IMR-90 (cell line): ENCODE measurements at regions not wholly inside any gene's neighbourhood (a gene's known extent, or its start where the extent isn't known, plus 50 kb on each side); places are given as distances from the start of the nearest gene placed in this dataset.

Experiments
- ATAC-seq: fragments of 200-7000 bp; cut with Tn5 transposase; 2 replicates; pipeline ENCODE4 v1.9.1; 2020; ENCODE audit warnings: low read depth, mild to moderate bottlenecking, moderate library complexity
- BruUV-seq: library from RNA; stranded (reverse); fragments of 400-500 nt; replicated peaks from 2 replicates; lab custom pipeline; 2021; lab: Mats Ljungman, UMichigan
- CTCF ChIA-PET: fragments of 300-600 bp; formaldehyde crosslinking; extraction: SDS; loops from one replicate; lab custom pipeline; 2021; ENCODE audit warnings: antibody characterized with exemption; lab: Yijun Ruan, JAX
- POLR2A ChIA-PET: fragments of 300-600 bp; sonication (Branson Sonifier 250); formaldehyde crosslinking; loops from one replicate; lab custom pipeline; 2022; ENCODE audit warnings: antibody characterized with exemption; ENCODE audit not compliant: unreplicated experiment; lab: Charles Lee
- DNase-seq: peaks from one replicate; pipeline ENCODE4 v3.0.0; 2013
- H2AFZ ChIP-seq: replicated peaks from 2 replicates; pipeline ENCODE3; 2013; ENCODE audit warnings: low read length, mild to moderate bottlenecking; ENCODE audit not compliant: poor library complexity
- H2AK5ac ChIP-seq: 2 replicates; pipeline ENCODE4 v1.6.1; 2013; ENCODE audit warnings: low read depth, low read length, inconsistent platforms
- H2AK9ac ChIP-seq: replicated peaks from 2 replicates; pipeline ENCODE3; 2013; ENCODE audit warnings: mild to moderate bottlenecking, low read depth, low read length, moderate library complexity; ENCODE audit not compliant: poor library complexity
- H2BK120ac ChIP-seq: 2 replicates; pipeline ENCODE4 v1.6.1; 2013; ENCODE audit warnings: low read depth, low read length, inconsistent platforms
- H2BK15ac ChIP-seq: 3 replicates; pipeline ENCODE4 v1.6.1; 2013; ENCODE audit warnings: low read depth, low read length, inconsistent platforms
- H2BK20ac ChIP-seq: 2 replicates; pipeline ENCODE4 v1.6.1; 2013; ENCODE audit warnings: low read depth, mild to moderate bottlenecking, inconsistent platforms, low read length, moderate library complexity
- H2BK5ac ChIP-seq: 2 replicates; pipeline ENCODE4 v1.6.1; 2013; ENCODE audit warnings: mild to moderate bottlenecking, low read depth, low read length, inconsistent platforms; ENCODE audit not compliant: poor library complexity, severe bottlenecking
- H3K14ac ChIP-seq: replicated peaks from 2 replicates; pipeline ENCODE4 v1.6.1; 2013; ENCODE audit warnings: low read depth, low read length, inconsistent platforms
- H3K18ac ChIP-seq: 2 replicates; pipeline ENCODE4 v1.6.1; 2013; ENCODE audit warnings: low read depth, low read length, control low read depth
- H3K23ac ChIP-seq: 2 replicates; pipeline ENCODE4 v1.6.1; 2013; ENCODE audit warnings: low read depth, low read length, inconsistent platforms
- H3K27ac ChIP-seq: 2 replicates; pipeline ENCODE4 v1.5.1; 2013; ENCODE audit warnings: mild to moderate bottlenecking, control low read depth, low read length; ENCODE audit not compliant: insufficient read depth
- H3K27me3 ChIP-seq: 2 replicates; pipeline ENCODE4 v1.6.1; 2013; ENCODE audit warnings: low read length; ENCODE audit not compliant: control insufficient read depth, insufficient read depth
- H3K36me3 ChIP-seq: 2 replicates; pipeline ENCODE4 v1.6.1; 2013; ENCODE audit warnings: low read length, mixed read lengths; ENCODE audit not compliant: control insufficient read depth, insufficient read depth
- H3K4ac ChIP-seq: 2 replicates; pipeline ENCODE4 v1.6.1; 2013; ENCODE audit warnings: low read depth, low read length, inconsistent platforms
- H3K4me1 ChIP-seq: 2 replicates; pipeline ENCODE4 v1.6.1; 2013; ENCODE audit warnings: low read length, mixed read lengths; ENCODE audit not compliant: control insufficient read depth, insufficient read depth
- H3K4me2 ChIP-seq: 2 replicates; pipeline ENCODE4 v1.6.1; 2013; ENCODE audit warnings: low read depth, mild to moderate bottlenecking, control low read depth, low read length, moderate library complexity
- H3K4me3 ChIP-seq: 2 replicates; pipeline ENCODE4 v1.5.1; 2013; ENCODE audit warnings: low read depth, mild to moderate bottlenecking, control low read depth, low read length, moderate library complexity; ENCODE audit not compliant: insufficient read depth
- H3K56ac ChIP-seq: 2 replicates; pipeline ENCODE4 v1.6.1; 2013; ENCODE audit warnings: low read length, inconsistent platforms; ENCODE audit not compliant: insufficient read depth; ENCODE audit errors: extremely low read depth
- H3K79me1 ChIP-seq, 2 experiments: 2 replicates each; pipeline ENCODE4 v1.6.1; 2013; ENCODE audit warnings: low read length in 2 of 2, inconsistent platforms in 1 of 2, low read depth in 1 of 2
- H3K9ac ChIP-seq: 2 replicates; pipeline ENCODE4 v1.6.1; 2013; ENCODE audit warnings: low read depth, low read length, control low read depth
- H3K9me1 ChIP-seq: 2 replicates; pipeline ENCODE4 v1.6.1; 2013; ENCODE audit warnings: low read length, inconsistent platforms; ENCODE audit not compliant: insufficient read depth
- H3K9me3 ChIP-seq: 2 replicates; pipeline ENCODE4 v1.6.1; 2013; ENCODE audit warnings: low read length; ENCODE audit not compliant: control insufficient read depth, insufficient read depth
- H4K20me1 ChIP-seq: 2 replicates; pipeline ENCODE4 v1.6.1; 2013; ENCODE audit warnings: low read length, inconsistent platforms; ENCODE audit not compliant: insufficient read depth
- H4K5ac ChIP-seq: 2 replicates; pipeline ENCODE4 v1.6.1; 2013; ENCODE audit warnings: mild to moderate bottlenecking, low read depth, low read length, control low read depth
- H4K8ac ChIP-seq, 2 experiments: 2 replicates each; pipeline ENCODE4 v1.6.1; 2013; ENCODE audit warnings: low read depth in 2 of 2, low read length in 2 of 2, control low read depth in 1 of 2, inconsistent platforms in 1 of 2
- H4K91ac ChIP-seq: 2 replicates; pipeline ENCODE4 v1.6.1; 2013; ENCODE audit warnings: low read depth, low read length, inconsistent platforms; ENCODE audit not compliant: insufficient read depth
- BHLHE40 ChIP-seq: fragments of 150-350 bp; IDR thresholded peaks from 2 replicates; pipeline ENCODE4 v1.6.1; 2016; ENCODE audit warnings: mild to moderate bottlenecking, low read depth, low read length
- CEBPB ChIP-seq: IDR thresholded peaks from 2 replicates; pipeline ENCODE4 v1.6.1; 2012; ENCODE audit warnings: low read depth, low read length, improper control_type of control experiment
- CHD1 ChIP-seq: IDR thresholded peaks from 2 replicates; pipeline ENCODE4 v1.6.1; 2012; ENCODE audit warnings: low read depth, low read length, improper control_type of control experiment
- FOS ChIP-seq: fragments of 150-350 bp; IDR thresholded peaks from 2 replicates; pipeline ENCODE4 v1.6.1; 2016; ENCODE audit warnings: low read depth, low read length
- MAZ ChIP-seq: IDR thresholded peaks from 2 replicates; pipeline ENCODE4 v1.6.1; 2012; ENCODE audit warnings: low read depth, mild to moderate bottlenecking, low read length, improper control_type of control experiment, moderate library complexity, borderline replicate concordance
- MXI1 ChIP-seq: IDR thresholded peaks from 2 replicates; pipeline ENCODE4 v1.6.1; 2012; ENCODE audit warnings: low read depth, mild to moderate bottlenecking, low read length, moderate library complexity, borderline replicate concordance
- NFE2L2 ChIP-seq: fragments of 150-350 bp; IDR thresholded peaks from 2 replicates; pipeline ENCODE4 v1.6.1; 2016; ENCODE audit warnings: low read depth, mild to moderate bottlenecking, low read length
- RAD21 ChIP-seq: IDR thresholded peaks from 2 replicates; pipeline ENCODE4 v1.6.1; 2012; ENCODE audit warnings: low read length, improper control_type of control experiment
- RCOR1 ChIP-seq: IDR thresholded peaks from 2 replicates; pipeline ENCODE4 v1.6.1; 2012; ENCODE audit warnings: mild to moderate bottlenecking, low read length, improper control_type of control experiment; ENCODE audit not compliant: insufficient replicate concordance
- RFX5 ChIP-seq: IDR thresholded peaks from 2 replicates; pipeline ENCODE4 v1.8.0; 2012; ENCODE audit warnings: low read depth, mild to moderate bottlenecking, low read length, moderate library complexity
- SMC3 ChIP-seq: fragments of 150-350 bp; IDR thresholded peaks from 2 replicates; pipeline ENCODE4 v1.6.1; 2016; ENCODE audit warnings: low read depth, mild to moderate bottlenecking, antibody characterized with exemption, low read length, moderate library complexity
- WGBS, 2 experiments: methylation state at CpG; one replicate each; pipeline versions ENCODE4 v1.1.5 to v1.1.7; 2013; ENCODE audit warnings: missing lambda C conversion rate in 2 of 2; ENCODE audit not compliant: insufficient read length in 1 of 2; ENCODE audit errors: extremely low coverage in 2 of 2; 5-methylcytosine and 5-hydroxymethylcytosine counted together
- dilution Hi-C: fragments of 300-500 bp; cut with HindIII; formaldehyde crosslinking; loops from one replicate; pipeline ENCODE4 v1.14.3; 2018; ENCODE audit warnings: low sequenced_read_pairs; ENCODE audit not compliant: unreplicated experiment
- in situ Hi-C: fragments of 300-500 bp; cut with MboI; formaldehyde crosslinking; loops from 3 replicates; pipeline ENCODE4 v1.14.3; 2019; ENCODE audit warnings: low sequenced_read_pairs, inconsistent platforms, mixed read lengths
- intact Hi-C: fragments of 100-400 bp; cut with micrococcal nuclease; formaldehyde crosslinking; loops from 2 replicates; pipeline ENCODE4 v1.10.0; 2022
- TF ChIP-seq, protein P1 (sequence below): conservative IDR thresholded peaks from 2 replicates; pipeline ENCODE4 v1.5.1; 2012; ENCODE audit warnings: mild to moderate bottlenecking, low read depth, low read length, improper control_type of control experiment
- TF ChIP-seq, protein P2 (sequence below): fragments of 150-350 bp; IDR thresholded peaks from 2 replicates; pipeline ENCODE4 v1.6.1; 2017; ENCODE audit warnings: mild to moderate bottlenecking, antibody characterized with exemption, low read length, low read depth

DNA sequence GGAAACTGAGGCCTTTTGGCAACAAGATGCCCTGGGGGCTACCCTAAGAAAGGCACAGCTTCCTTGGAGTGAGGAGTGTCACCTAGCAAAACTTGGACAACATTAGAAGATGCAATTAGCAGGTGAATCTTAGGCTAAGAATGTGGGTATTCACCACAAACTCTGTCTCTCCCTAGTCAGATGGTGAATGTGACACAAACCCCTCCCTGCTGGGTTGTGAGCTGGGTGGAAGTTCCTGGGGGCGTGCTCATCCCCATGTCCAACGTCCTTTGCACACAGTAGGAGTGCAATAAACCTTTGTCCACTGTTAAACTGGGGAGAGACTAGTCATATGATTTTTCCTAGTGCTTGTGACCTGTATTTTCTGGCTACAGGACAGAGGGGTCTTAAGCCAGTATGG lies 67.1 kb upstream of the SH3GL3 start:
- CTCF ChIA-PET, result interaction anchor here (0.6 to 1.4 kb wide), 3 partner anchors 10 to 132 kb away, joined by 3 to 6 read pairs (median 6); no protein-coding TSS in a partner anchor
- Histone ChIP-seq H2AK9ac (no peak overlapping the region), H2AK5ac (no peak overlapping the region), H2BK120ac (no peak overlapping the region), H4K20me1 (no peaks in the 10 kb centered on the region), H3K9ac (no peak overlapping the region), H3K4me1 (no peaks in the 10 kb centered on the region), H3K56ac (no peak overlapping the region), H2BK20ac (no peak overlapping the region), H3K9me1 (no peaks in the 10 kb centered on the region), H3K9me3 (no peaks in the 10 kb centered on the region), H3K14ac (no peak overlapping the region), H3K4me3 (no peak overlapping the region), H3K79me1 (no peaks in the 10 kb centered on the region), H4K5ac (no peak overlapping the region), H3K4me2 (no peak overlapping the region), H2BK5ac (no peak overlapping the region), H3K36me3 (no peaks in the 10 kb centered on the region), H2AFZ (no peak overlapping the region), H4K8ac (no peak overlapping the region), H3K4ac (no peak overlapping the region), H2BK15ac (no peak overlapping the region), H3K27me3 (peaks cover 5% of the 10 kb centered on the region; the same call in 1 of the 2 replicates), H3K27ac (no peak overlapping the region), H3K18ac (no peak overlapping the region), H3K23ac (no peak overlapping the region), H4K91ac (no peak overlapping the region)
- no peak for DNase-seq
- no peak for TF ChIP-seq RAD21
- TF ChIP-seq NFE2L2, result no peak
- TF ChIP-seq, protein P1, sequence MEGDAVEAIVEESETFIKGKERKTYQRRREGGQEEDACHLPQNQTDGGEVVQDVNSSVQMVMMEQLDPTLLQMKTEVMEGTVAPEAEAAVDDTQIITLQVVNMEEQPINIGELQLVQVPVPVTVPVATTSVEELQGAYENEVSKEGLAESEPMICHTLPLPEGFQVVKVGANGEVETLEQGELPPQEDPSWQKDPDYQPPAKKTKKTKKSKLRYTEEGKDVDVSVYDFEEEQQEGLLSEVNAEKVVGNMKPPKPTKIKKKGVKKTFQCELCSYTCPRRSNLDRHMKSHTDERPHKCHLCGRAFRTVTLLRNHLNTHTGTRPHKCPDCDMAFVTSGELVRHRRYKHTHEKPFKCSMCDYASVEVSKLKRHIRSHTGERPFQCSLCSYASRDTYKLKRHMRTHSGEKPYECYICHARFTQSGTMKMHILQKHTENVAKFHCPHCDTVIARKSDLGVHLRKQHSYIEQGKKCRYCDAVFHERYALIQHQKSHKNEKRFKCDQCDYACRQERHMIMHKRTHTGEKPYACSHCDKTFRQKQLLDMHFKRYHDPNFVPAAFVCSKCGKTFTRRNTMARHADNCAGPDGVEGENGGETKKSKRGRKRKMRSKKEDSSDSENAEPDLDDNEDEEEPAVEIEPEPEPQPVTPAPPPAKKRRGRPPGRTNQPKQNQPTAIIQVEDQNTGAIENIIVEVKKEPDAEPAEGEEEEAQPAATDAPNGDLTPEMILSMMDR, result no peak
- TF ChIP-seq RFX5, result no peak
- no peak for TF ChIP-seq MXI1
- TF ChIP-seq MAZ, result no peak
- no peak for TF ChIP-seq BHLHE40
- TF ChIP-seq CHD1, result no peak
- TF ChIP-seq FOS, result no peak
- no peak for TF ChIP-seq RCOR1
- no peak for TF ChIP-seq SMC3
- TF ChIP-seq, protein P2, sequence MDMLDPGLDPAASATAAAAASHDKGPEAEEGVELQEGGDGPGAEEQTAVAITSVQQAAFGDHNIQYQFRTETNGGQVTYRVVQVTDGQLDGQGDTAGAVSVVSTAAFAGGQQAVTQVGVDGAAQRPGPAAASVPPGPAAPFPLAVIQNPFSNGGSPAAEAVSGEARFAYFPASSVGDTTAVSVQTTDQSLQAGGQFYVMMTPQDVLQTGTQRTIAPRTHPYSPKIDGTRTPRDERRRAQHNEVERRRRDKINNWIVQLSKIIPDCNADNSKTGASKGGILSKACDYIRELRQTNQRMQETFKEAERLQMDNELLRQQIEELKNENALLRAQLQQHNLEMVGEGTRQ, result no peak
- no peak for TF ChIP-seq CEBPB
- WGBS, 2 experiments, result no CpG with 5 or more reads among the region's 2 CpGs
- POLR2A ChIA-PET, result no interaction called here
- dilution Hi-C loops (no loop called here), in situ Hi-C loops (no loop called here), intact Hi-C loops (loop anchor here (1.0 kb wide), 1 partner anchor 132 kb away; no protein-coding TSS in a partner anchor)
- ATAC-seq, result no peak
- BruUV-seq, result no TSS peak
